HepG2 (cell line): ENCODE measurements at regions not wholly inside any gene's neighbourhood (a gene's known extent, or its start where the extent isn't known, plus 50 kb on each side); places are given as distances from the start of the nearest gene placed in this dataset.

Experiments used
- BRCA1 ChIP-seq: sonication (generic); formaldehyde crosslinking; IDR thresholded peaks from 2 replicates; pipeline ENCODE4 v1.4.0; 2020; ENCODE audit warnings: missing genetic modification reagents
- GATAD2A ChIP-seq: IDR thresholded peaks from 2 replicates; pipeline ENCODE4 v1.6.1; 2016
- HNRNPH1 ChIP-seq: fragments of 200-400 bp; formaldehyde crosslinking; optimal IDR thresholded peaks from 2 replicates; pipeline ENCODE3; 2017; ENCODE audit warnings: mild to moderate bottlenecking, low read depth, low read length
- MAFF ChIP-seq: IDR thresholded peaks from 2 replicates; pipeline ENCODE4 v1.6.1; 2011; ENCODE audit warnings: low read depth, low read length, improper control_type of control experiment
- MED1 ChIP-seq: sonication (generic); formaldehyde crosslinking; IDR thresholded peaks from 2 replicates; pipeline ENCODE4 v1.4.0; 2020; ENCODE audit warnings: missing genetic modification reagents
- REST ChIP-seq, 2 experiments: IDR thresholded peaks; 2 replicates each; pipeline ENCODE4 v1.6.1; 2011 to 2012; ENCODE audit warnings: low read length in 2 of 2, borderline replicate concordance in 1 of 2, low read depth in 1 of 2, mild to moderate bottlenecking in 1 of 2, moderate library complexity in 1 of 2

- TF ChIP-seq HNRNPH1, result no peak
- TF ChIP-seq BRCA1 (CRISPR knock-in tag), result no peak
- TF ChIP-seq REST (IDR thresholded peaks at IDR 0.05; ENCODE audit: borderline replicate concordance in 1 of 2, low read depth in 1 of 2, low read length in 2 of 2), result no peak
- no peak for TF ChIP-seq MAFF
- TF ChIP-seq MED1 (CRISPR knock-in tag), result no peak
- TF ChIP-seq GATAD2A (CRISPR knock-in tag), result no peak
Observed at GRCh38 chr4:79178760-79179159, 147.1 kb downstream of the NAA11 start.
